K562 (cell line): ENCODE measurements at regions not wholly inside any gene's neighbourhood (a gene's known extent, or its start where the extent isn't known, plus 50 kb on each side); places are given as distances from the start of the nearest gene placed in this dataset.

ENCODE experiments used
- ATAC-seq: fragments of 200-7000 bp; cut with Tn5 transposase; 3 replicates; pipeline ENCODE4 v1.9.1; 2020; ENCODE audit warnings: moderate library complexity
- BruUV-seq: library from RNA; stranded (reverse); fragments of 400-500 nt; replicated peaks from 2 replicates; lab custom pipeline; 2021; lab: Mats Ljungman, UMichigan
- CTCF ChIA-PET: fragments of 300-600 bp; formaldehyde crosslinking; extraction: SDS; loops from one replicate; lab custom pipeline; 2021; ENCODE audit warnings: low intra/inter-chr PET ratio; lab: Yijun Ruan, JAX
- POLR2A ChIA-PET: fragments of 300-600, 350-650 bp; sonication (Branson Sonifier 250); formaldehyde crosslinking; extraction: SDS; loops from one replicate; lab custom pipeline; 2021; ENCODE audit warnings: antibody characterized with exemption, inconsistent platforms; lab: Yijun Ruan, JAX
- DNase-seq, 4 experiments: peaks; one replicate each; pipeline versions ENCODE4 v3.0.0 to v3.0.0-alpha.2; 2011 to 2018; ENCODE audit warnings: low spot score in 3 of 4, mixed read lengths in 3 of 4; ENCODE audit errors: extremely low read depth in 1 of 4
- FAIRE-seq: peaks from 2 replicates; lab custom pipeline; 2011; peaks lifted over from hg19 to GRCh38; lab: Jason Lieb, UNC
- H2AFZ ChIP-seq: 2 replicates; pipeline ENCODE4 v1.6.0; 2011; ENCODE audit warnings: low read depth, low read length, control low read depth, inconsistent platforms
- H3K27ac ChIP-seq: fragments of 200-600 bp; 3 replicates; pipeline ENCODE4 v1.8.0; 2011; ENCODE audit warnings: low read depth, mild to moderate bottlenecking, control low read depth, inconsistent platforms, low read length, moderate library complexity, mixed read lengths; ENCODE audit errors: extremely low read depth
- H3K27me3 ChIP-seq, 2 experiments: fragments of 300-600 bp in 1 of 2; 2 replicates in 1 of 2; 3 replicates in 1 of 2; pipeline versions ENCODE4 v1.6.0 to v1.8.0; 2011; ENCODE audit warnings: inconsistent platforms in 2 of 2, low read length in 2 of 2, mild to moderate bottlenecking in 1 of 2, mixed read lengths in 1 of 2, moderate library complexity in 1 of 2; ENCODE audit not compliant: control insufficient read depth in 2 of 2, insufficient read depth in 2 of 2
- H3K36me3 ChIP-seq: fragments of 300-600 bp; 3 replicates; pipeline ENCODE4 v1.8.0; 2011; ENCODE audit warnings: mild to moderate bottlenecking, low read length, inconsistent platforms; ENCODE audit not compliant: control insufficient read depth, insufficient read depth
- H3K4me1 ChIP-seq, 2 experiments: fragments of 200-600 bp in 1 of 2; replicated peaks in 1 of 2; 2 replicates in 1 of 2; 3 replicates in 1 of 2; pipeline versions ENCODE4 v1.5.1 to v1.8.0; 2011; ENCODE audit warnings: inconsistent platforms in 2 of 2, low read length in 2 of 2, mild to moderate bottlenecking in 1 of 2, mixed read lengths in 1 of 2, moderate library complexity in 1 of 2; ENCODE audit not compliant: control insufficient read depth in 2 of 2, insufficient read depth in 2 of 2
- H3K4me2 ChIP-seq: 2 replicates; pipeline ENCODE4 v1.6.1; 2011; ENCODE audit warnings: low read length, control low read depth, inconsistent platforms, mixed read lengths; ENCODE audit not compliant: insufficient read depth
- H3K4me3 ChIP-seq: fragments of 200-600 bp; sonication (generic), shearing (Covaris generic); 2 replicates; pipeline ENCODE4 v1.5.1; 2016; ENCODE audit warnings: control low read depth, inconsistent platforms
- H3K79me2 ChIP-seq: fragments of 200-600 bp; 3 replicates; pipeline ENCODE4 v1.8.0; 2011; ENCODE audit warnings: low read length, inconsistent platforms; ENCODE audit not compliant: control insufficient read depth, insufficient read depth
- H3K9ac ChIP-seq, 2 experiments: 2 replicates each; pipeline versions ENCODE4 v1.6.0 to v1.6.1; 2011; ENCODE audit warnings: low read depth in 2 of 2, low read length in 2 of 2, control low read depth in 1 of 2, inconsistent platforms in 1 of 2, mild to moderate bottlenecking in 1 of 2, mixed read lengths in 1 of 2; ENCODE audit not compliant: insufficient read depth in 1 of 2
- H3K9me1 ChIP-seq: one replicate; pipeline ENCODE4 v1.6.0; 2011; ENCODE audit warnings: inconsistent platforms, mild to moderate bottlenecking, low read length, moderate library complexity; ENCODE audit not compliant: control insufficient read depth, insufficient read depth
- H3K9me3 ChIP-seq: replicated peaks from 2 replicates; pipeline ENCODE4 v1.5.1; 2011; ENCODE audit warnings: low read depth, low read length, inconsistent platforms; ENCODE audit not compliant: control insufficient read depth, insufficient read depth
- H4K20me1 ChIP-seq: replicated peaks from 2 replicates; pipeline ENCODE4 v1.6.1; 2011; ENCODE audit warnings: low read length, inconsistent platforms, mixed read lengths; ENCODE audit not compliant: control insufficient read depth, insufficient read depth
- DIDO1 ChIP-seq: fragments of 450-650 bp; IDR thresholded peaks from 2 replicates; pipeline ENCODE4 v1.6.1; 2016; ENCODE audit warnings: low read depth, missing biosample characterization, missing genetic modification characterization
- ELF2 ChIP-seq: fragments of 250-450 bp; sonication (Bioruptor Pico); IDR thresholded peaks from 2 replicates; pipeline ENCODE4 v1.5.0; 2021; ENCODE audit warnings: mild to moderate bottlenecking
- GTF2A2 ChIP-seq: IDR thresholded peaks from 2 replicates; pipeline ENCODE4 v1.6.1; 2016; ENCODE audit warnings: mild to moderate bottlenecking, missing genetic modification characterization, missing compliant biosample characterization
- HDAC2 ChIP-seq: fragments of 450-650 bp; IDR thresholded peaks from 2 replicates; pipeline ENCODE4 v1.6.1; 2016; ENCODE audit warnings: mild to moderate bottlenecking
- HMGN3 ChIP-seq: IDR thresholded peaks from 2 replicates; pipeline ENCODE4 v1.6.1; 2011; ENCODE audit warnings: borderline replicate concordance, low read depth, mild to moderate bottlenecking, mixed read lengths, low read length; ENCODE audit not compliant: insufficient read length; ENCODE audit errors: extremely low read depth
- IRF2 ChIP-seq: sonication (generic); formaldehyde crosslinking; IDR thresholded peaks from 2 replicates; pipeline ENCODE4 v1.8.1; 2022; ENCODE audit warnings: mild to moderate bottlenecking, missing genetic modification reagents
- MXI1 ChIP-seq: IDR thresholded peaks from 2 replicates; pipeline ENCODE4 v1.6.1; 2011; ENCODE audit warnings: low read depth, mild to moderate bottlenecking, improper control_type of control experiment, low read length
- RHOXF2B ChIP-seq: fragments of 250-450 bp; sonication (Bioruptor Pico); conservative IDR thresholded peaks from 2 replicates; pipeline ENCODE4 v1.5.1; 2021
- SP1 ChIP-seq: sonication (generic); formaldehyde crosslinking; IDR thresholded peaks from 2 replicates; pipeline ENCODE4 v1.8.1; 2022; ENCODE audit warnings: mild to moderate bottlenecking, missing genetic modification reagents
- ZNF253 ChIP-seq: fragments of 250-450 bp; sonication (Bioruptor Pico); conservative IDR thresholded peaks from 2 replicates; pipeline ENCODE4 v1.6.1; 2021; ENCODE audit warnings: mild to moderate bottlenecking
- ZNF830 ChIP-seq: fragments of 250-450 bp; sonication (Bioruptor Pico); IDR thresholded peaks from 2 replicates; pipeline ENCODE4 v1.5.0; 2021; ENCODE audit warnings: mild to moderate bottlenecking
- WGBS: fragments of 100-300 bp; shearing (Covaris generic); methylation state at CpG from one replicate; pipeline ENCODE4 v1.1.6; 2016; ENCODE audit warnings: low coverage, mixed read lengths; ENCODE audit not compliant: insufficient coverage; ENCODE audit errors: missing lambda C conversion rate; 5-methylcytosine and 5-hydroxymethylcytosine counted together
- in situ Hi-C: fragments of 300-500 bp; cut with MboI; formaldehyde crosslinking; loops from 4 replicates; pipeline ENCODE4 v1.15.0; 2018; ENCODE audit warnings: inconsistent platforms, mixed read lengths
- intact Hi-C: fragments of 100-400 bp; cut with micrococcal nuclease; formaldehyde crosslinking; loops from 2 replicates; pipeline ENCODE4 v1.14.2; 2022

- ATAC-seq: no peak
- Histone ChIP-seq H3K9me3 (no peaks in the 10 kb centered on the region), H4K20me1 (no peaks in the 10 kb centered on the region), H3K4me2 (no peak overlapping the region), H3K4me1 (no peaks in the 10 kb centered on the region), H3K36me3 (no peaks in the 10 kb centered on the region), H3K4me3 (no peak overlapping the region), H3K9ac (no peak overlapping the region), H3K27me3 (no peaks in the 10 kb centered on the region), H3K79me2 (no peaks in the 10 kb centered on the region), H3K27ac (no peak overlapping the region), H2AFZ (no peak overlapping the region), H3K9me1 (no peaks in the 10 kb centered on the region)
- no peak for DNase-seq
- WGBS: 7% methylated on average over 1 of the region's 1 CpG
- in situ Hi-C loops: no loop called here
- POLR2A ChIA-PET: no interaction called here
- no TSS peak for BruUV-seq
- TF ChIP-seq RHOXF2B (CRISPR knock-in tag) (no peak), ZNF830 (CRISPR knock-in tag) (no peak), SP1 (no peak), HDAC2 (no peak), ZNF253 (CRISPR knock-in tag) (no peak), HMGN3 (no peak), ELF2 (no peak), DIDO1 (tag) (no peak)
- intact Hi-C loops: no loop called here
- CTCF ChIA-PET: no interaction called here
- no peak for FAIRE-seq
Observed at GRCh38 chr3:30538791-30539190, 67.6 kb upstream of the TGFBR2 start.

GRCh38 chr3:30539206-30539605, 67.2 kb upstream of the TGFBR2 start:
- no TSS peak for BruUV-seq
- Histone ChIP-seq H3K4me3 (no peak overlapping the region), H3K4me2 (no peak overlapping the region), H2AFZ (no peak overlapping the region), H3K4me1 (no peaks in the 10 kb centered on the region), H3K36me3 (no peaks in the 10 kb centered on the region), H4K20me1 (no peaks in the 10 kb centered on the region), H3K9me3 (no peaks in the 10 kb centered on the region), H3K9me1 (no peaks in the 10 kb centered on the region), H3K27ac (no peak overlapping the region), H3K27me3 (no peaks in the 10 kb centered on the region), H3K79me2 (no peaks in the 10 kb centered on the region), H3K9ac (no peak overlapping the region)
- CTCF ChIA-PET: no interaction called here
- no peak for FAIRE-seq
- intact Hi-C loops (no loop called here), in situ Hi-C loops (no loop called here)
- no peak for TF ChIP-seq MXI1
- TF ChIP-seq GTF2A2: no peak
- no peak for TF ChIP-seq IRF2 (CRISPR knock-in tag)
- no peak for DNase-seq
- WGBS: 3% methylated on average over 4 of the region's 4 CpGs
- no peak for ATAC-seq
- POLR2A ChIA-PET: no interaction called here
